ENCODE measurements at regions not wholly inside any gene's neighbourhood (a gene's known extent, or its start where the extent isn't known, plus 50 kb on each side); places are given as distances from the start of the nearest gene placed in this dataset.

- DNase-seq (ENCODE audit: low read depth, low spot score) = no peak
Measured at GRCh38 chr14:34044666-34045306, 93.9 kb upstream of the EGLN3 start.

GRCh38 chr14:34044373-34044637 is 93.4 kb upstream of the EGLN3 start:
- DNase-seq (ENCODE audit: low read depth, low spot score) = no peak

DNA sequence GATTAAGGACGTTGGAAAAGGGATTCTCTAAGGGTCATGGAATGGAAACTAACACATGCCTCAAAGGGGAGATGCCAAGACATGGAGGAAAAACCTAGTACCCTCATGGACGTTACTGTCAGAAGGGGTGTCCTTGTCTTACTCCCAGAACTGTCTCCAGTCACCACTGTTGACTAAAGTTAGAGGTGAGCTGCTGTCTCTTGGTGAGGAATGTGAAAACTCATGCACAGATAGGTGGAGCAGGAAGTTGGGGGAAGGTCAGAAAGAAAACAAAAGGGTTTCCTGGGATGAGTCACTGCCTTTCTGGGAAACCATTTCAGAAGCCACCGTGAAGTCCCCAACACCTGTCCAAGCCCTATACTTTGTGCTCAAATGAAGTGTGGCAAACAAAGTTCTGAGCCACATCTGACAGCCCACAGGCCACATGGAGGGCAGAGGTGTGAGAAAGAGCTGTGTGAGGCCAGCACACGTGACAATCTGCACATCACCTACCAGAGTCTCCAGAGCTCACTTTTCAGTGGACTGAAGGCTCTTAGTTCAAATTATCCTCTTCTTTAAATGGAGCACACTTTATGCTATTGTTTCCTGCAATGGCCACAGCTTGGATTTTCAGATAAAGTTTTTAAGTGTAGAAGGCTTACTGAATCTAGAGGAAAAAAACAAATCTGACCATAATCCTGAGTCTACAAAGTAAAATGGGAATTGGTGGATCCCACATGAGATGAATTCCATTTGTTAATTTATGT is 92.9 kb upstream of the EGLN3 start:
- DNase-seq (ENCODE audit: low read depth, low spot score) = peak; percentile 62

- DNase-seq (ENCODE audit: low read depth, low spot score) = no peak
Measured at GRCh38 chr14:34041220-34041619, 90.3 kb upstream of the EGLN3 start.

- DNase-seq (ENCODE audit: low read depth, low spot score) = no peak
Measured at GRCh38 chr14:34040766-34041165, 89.9 kb upstream of the EGLN3 start.

- no peak for DNase-seq (ENCODE audit: low read depth, low spot score)
Measured at GRCh38 chr14:34039428-34040047, 88.7 kb upstream of the EGLN3 start.

GRCh38 chr14:34038358-34039057 is 87.6 kb upstream of the EGLN3 start:
- no peak for DNase-seq (ENCODE audit: low read depth, low spot score)

DNA sequence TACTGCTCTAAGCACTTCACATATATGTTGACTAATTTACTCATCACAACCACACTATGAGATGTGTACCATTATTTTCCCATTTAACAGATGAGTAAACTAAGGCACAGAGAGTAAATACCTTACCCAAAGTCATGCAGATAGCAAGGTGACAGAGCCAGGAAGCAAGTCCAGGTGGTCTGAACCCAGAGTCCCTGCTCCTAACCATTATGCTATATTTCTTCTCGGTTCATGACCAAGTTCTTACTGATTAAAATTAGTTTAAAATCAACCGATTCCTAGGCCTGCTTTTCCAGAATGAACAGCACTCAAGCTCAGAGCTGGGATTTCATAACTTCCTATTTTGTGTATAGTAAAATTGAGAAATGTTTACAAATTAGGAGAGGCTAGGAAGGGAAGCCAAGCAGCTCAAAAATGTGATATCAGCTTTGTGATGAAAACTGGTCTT is 85.5 kb upstream of the EGLN3 start:
- DNase-seq (ENCODE audit: low read depth, low spot score) = no peak

- DNase-seq (ENCODE audit: low read depth, low spot score) = no peak
Measured at GRCh38 chr14:34035934-34036250, 85.0 kb upstream of the EGLN3 start.

DNA sequence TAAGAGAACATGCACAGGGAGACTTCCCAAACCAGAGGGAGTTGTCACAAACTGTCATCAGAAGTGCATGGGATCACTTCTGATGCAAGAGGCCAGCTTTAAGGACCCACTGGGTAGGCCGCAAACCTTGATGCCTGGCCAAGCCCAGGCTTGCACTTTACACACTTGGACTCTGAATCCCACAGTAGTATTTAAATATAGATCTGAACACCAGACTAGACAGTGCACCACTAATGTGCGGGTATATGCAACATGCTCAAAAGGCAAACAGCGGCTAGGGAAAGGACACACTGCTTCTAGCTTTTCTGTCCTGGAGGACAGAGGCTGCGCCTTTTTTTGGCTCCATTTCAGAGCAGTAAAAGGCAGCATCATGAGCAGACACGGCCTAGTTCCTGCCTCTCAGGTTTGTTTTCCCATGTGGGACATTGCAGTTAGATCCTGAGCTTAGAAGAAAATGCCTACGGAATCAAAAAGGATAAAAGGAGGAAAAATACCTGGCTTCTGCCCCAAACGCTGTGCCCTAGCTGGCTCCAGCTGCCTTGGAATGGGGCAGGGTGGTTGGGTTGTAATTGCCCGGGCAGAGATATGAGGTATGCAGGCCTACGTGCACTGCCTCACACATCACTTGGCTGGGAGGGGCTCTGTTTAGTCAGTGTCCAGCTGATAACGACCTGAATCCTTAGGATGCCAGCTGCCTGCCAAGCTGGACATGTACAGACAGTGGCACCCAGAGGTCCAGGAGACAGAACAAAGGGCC is 84.5 kb upstream of the EGLN3 start:
- DNase-seq (ENCODE audit: low read depth, low spot score) = no peak

- DNase-seq (ENCODE audit: low read depth, low spot score) = no peak
Measured at GRCh38 chr14:34034447-34035176, 83.7 kb upstream of the EGLN3 start.

DNA sequence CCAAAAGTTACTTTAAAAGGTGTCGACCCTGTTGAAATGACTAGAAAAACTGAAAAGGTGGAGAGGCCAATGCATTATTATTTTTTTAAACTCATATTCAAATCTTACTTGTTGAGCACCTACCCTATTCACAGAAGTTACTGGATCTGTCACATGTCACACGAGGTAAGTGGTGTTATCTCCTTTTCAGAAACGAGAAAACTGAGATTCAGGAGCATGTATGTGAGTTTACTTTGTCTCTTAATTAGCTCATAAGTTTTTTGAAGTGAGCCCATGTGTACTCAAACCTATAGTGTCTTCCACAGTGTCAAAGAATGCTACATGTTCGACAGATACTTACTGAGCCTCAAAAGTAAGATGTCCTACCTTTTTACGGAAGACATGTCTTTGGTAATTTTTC is 81.8 kb upstream of the EGLN3 start:
- no peak for DNase-seq (ENCODE audit: low read depth, low spot score)

- DNase-seq (ENCODE audit: low read depth, low spot score) = no peak
Measured at GRCh38 chr14:34030864-34031263, 80.0 kb upstream of the EGLN3 start.

DNA sequence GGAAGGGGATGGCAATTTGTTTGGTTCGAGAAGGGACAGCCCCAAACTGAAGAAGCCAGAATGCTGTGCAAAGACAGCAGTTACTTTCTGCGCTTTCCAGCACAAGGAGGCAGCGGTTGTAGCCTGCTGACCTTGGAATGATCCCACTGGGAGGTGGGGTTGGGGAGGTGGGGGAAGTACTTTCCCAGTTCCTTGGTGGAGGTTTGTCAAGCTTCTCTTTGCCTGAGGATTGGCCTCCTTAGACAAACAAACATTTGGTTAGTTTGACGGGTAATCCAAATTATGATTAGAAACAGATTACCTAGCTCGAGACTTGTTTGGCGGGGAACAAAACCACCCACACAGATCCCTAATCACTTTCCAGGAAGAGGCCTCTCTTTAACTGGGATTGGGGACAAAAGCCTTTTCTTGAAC is 79.1 kb upstream of the EGLN3 start:
- peak; percentile 16 for DNase-seq (ENCODE audit: low read depth, low spot score)

DNA sequence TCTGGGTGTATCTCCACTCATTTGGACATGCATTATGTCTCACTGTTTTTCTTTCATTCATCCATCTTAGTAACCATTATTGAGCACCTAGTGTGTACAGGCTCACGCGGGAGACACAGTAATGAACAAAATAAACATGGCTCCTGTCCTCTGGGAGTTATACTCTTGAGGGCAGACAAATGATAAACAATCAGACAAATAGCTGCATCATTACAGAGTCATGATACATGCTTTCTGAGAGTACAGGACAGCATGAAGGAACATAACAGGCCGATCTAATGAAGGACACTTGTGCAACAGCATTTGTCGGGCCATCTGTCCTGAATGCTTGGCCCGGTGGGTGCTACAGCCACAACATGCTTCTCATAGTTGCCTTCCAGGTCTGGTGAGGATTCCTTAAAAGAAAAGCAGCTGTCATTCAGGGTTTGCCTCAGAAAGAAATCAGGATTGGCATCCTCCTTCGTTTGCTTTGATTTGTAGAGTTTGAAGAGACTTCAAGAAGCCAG is 77.2 kb upstream of the EGLN3 start:
- no peak for DNase-seq (ENCODE audit: low read depth, low spot score)

GRCh38 chr14:34027130-34027989 is 76.5 kb upstream of the EGLN3 start:
- DNase-seq (ENCODE audit: low read depth, low spot score) = no peak

DNA sequence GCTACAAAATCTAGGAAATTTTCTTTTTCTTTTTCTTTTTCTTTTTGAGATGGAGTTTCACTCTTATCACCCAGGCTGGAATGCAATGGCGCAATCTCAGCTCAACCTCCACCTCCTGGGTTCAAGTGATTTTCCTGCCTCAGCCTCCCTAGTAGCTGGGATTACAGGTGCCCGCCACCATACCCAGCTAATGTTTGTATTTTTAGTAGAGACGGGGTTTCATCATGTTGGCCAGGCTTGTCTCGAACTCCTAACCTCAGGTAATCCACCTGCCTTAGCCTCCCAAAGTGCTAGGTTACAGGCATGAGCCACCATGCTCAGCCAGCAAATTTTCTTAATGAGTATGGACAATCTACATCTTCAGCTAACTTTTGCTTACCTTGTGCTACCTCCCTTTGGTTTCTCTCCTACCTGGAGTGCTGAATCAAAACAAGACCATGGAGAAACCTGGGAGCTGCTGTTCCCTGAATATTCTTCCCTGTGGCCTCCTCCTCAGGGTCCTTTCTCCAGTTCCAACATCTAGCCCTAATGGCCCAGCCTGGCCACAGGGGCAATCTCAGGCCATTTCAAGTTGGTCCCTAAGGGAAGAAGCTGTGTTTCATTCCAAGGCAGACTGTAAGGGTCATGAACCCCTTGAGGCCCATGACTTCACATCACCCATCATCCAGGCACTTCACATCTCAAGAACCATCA is 74.6 kb upstream of the EGLN3 start:
- DNase-seq (ENCODE audit: low read depth, low spot score) = no peak

DNA sequence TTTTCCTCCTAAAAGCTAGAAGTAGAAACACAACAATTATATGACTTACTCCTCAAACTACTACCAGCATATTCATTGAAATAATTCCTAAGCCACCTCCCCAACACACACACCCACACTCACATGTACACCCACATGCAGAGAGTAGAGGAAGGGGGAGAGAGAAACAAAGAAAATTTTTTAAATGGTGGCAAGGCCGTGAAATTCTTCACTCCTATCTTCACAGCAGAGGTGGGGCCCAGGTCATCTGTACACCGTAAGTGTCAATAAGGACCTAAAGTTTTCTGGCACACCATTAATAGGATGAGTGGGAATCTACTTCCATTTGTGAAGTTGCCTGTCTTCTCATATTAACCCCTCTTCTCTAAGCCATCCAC is 73.9 kb upstream of the EGLN3 start:
- no peak for DNase-seq (ENCODE audit: low read depth, low spot score)
